Hematopoietic multipotent progenitor cell (in vitro differentiated cells): ENCODE measurements at regions not wholly inside any gene's neighbourhood (a gene's known extent, or its start where the extent isn't known, plus 50 kb on each side); places are given as distances from the start of the nearest gene placed in this dataset.
"Not testable (repeated sequence)": the region's sequence is repeated elsewhere in the genome, so short reads cannot be mapped to it uniquely, and the experiment has no call there.

ENCODE experiments used
- DNase-seq, 3 donors: peaks; one replicate each; pipeline ENCODE4 v3.0.0-alpha.2; 2011 to 2015; ENCODE audit warnings: low read depth in 2 of 3, low spot score in 2 of 3

- no peak for DNase-seq
Observed at GRCh38 chr3:158026236-158026635, 80.0 kb downstream of the SHOX2 start.

- not testable (repeated sequence) for DNase-seq
Observed at GRCh38 chr3:158019897-158020296, 86.3 kb downstream of the SHOX2 start.

GRCh38 chr3:158018462-158018861 lies 87.8 kb downstream of the SHOX2 start:
- no peak for DNase-seq

- DNase-seq: no peak
Observed at GRCh38 chr3:158012901-158013300, 93.3 kb downstream of the SHOX2 start.

GRCh38 chr3:158005391-158006100 lies 100.7 kb downstream of the SHOX2 start:
- no peak for DNase-seq

- DNase-seq: no peak
Observed at GRCh38 chr3:157999246-157999645, 107.0 kb downstream of the SHOX2 start.

- no peak for DNase-seq
Observed at GRCh38 chr3:157982359-157982758, 123.9 kb downstream of the SHOX2 start.

- DNase-seq: no peak
Observed at GRCh38 chr3:157981819-157982218, 124.4 kb downstream of the SHOX2 start.

GRCh38 chr3:157979022-157979421 lies 127.2 kb downstream of the SHOX2 start:
- no peak for DNase-seq

GRCh38 chr3:157961665-157962064 lies 144.6 kb downstream of the SHOX2 start:
- DNase-seq: no peak

- no peak for DNase-seq
Observed at GRCh38 chr3:157958457-157958856, 147.8 kb downstream of the SHOX2 start.

- DNase-seq: no peak
Observed at GRCh38 chr3:157956850-157957249, 149.4 kb downstream of the SHOX2 start.

- no peak for DNase-seq
Observed at GRCh38 chr3:157956176-157956575, 150.0 kb downstream of the SHOX2 start.

GRCh38 chr3:157953565-157953964 lies 152.7 kb downstream of the SHOX2 start:
- no peak for DNase-seq

GRCh38 chr3:157948605-157949383 lies 157.4 kb downstream of the SHOX2 start:
- DNase-seq: no peak

GRCh38 chr3:157939166-157939565 lies 167.1 kb downstream of the SHOX2 start:
- no peak for DNase-seq

GRCh38 chr3:157938154-157938779 lies 168.0 kb downstream of the SHOX2 start:
- DNase-seq: no peak

GRCh38 chr3:157931517-157931916 lies 174.7 kb downstream of the SHOX2 start:
- DNase-seq: no peak

GRCh38 chr3:157930000-157930780 lies 176.0 kb downstream of the SHOX2 start:
- no peak for DNase-seq

GRCh38 chr3:157926822-157927221 lies 179.4 kb downstream of the SHOX2 start:
- DNase-seq: no peak

GRCh38 chr3:157922614-157923013 lies 183.6 kb downstream of the SHOX2 start:
- DNase-seq: no peak
